Erythroblast (primary cell): ENCODE measurements at regions not wholly inside any gene's neighbourhood (a gene's known extent, or its start where the extent isn't known, plus 50 kb on each side); places are given as distances from the start of the nearest gene placed in this dataset.

Source experiments
- GATA1 ChIP-seq: IDR thresholded peaks from 2 replicates; pipeline ENCODE4 v1.6.1; 2011; ENCODE audit warnings: low read depth, mild to moderate bottlenecking, control low read depth, low read length, moderate library complexity
- POLR2A ChIP-seq: IDR thresholded peaks from 2 replicates; pipeline ENCODE4 v1.6.1; 2011; ENCODE audit warnings: mild to moderate bottlenecking, low read length

- TF ChIP-seq POLR2A (no peak), GATA1 (no peak)
Measured at GRCh38 chr6:140183881-140184280, 809.4 kb upstream of the CITED2 start.
